ENCODE measurements at regions not wholly inside any gene's neighbourhood (a gene's known extent, or its start where the extent isn't known, plus 50 kb on each side); places are given as distances from the start of the nearest gene placed in this dataset.
"Not testable (repeated sequence)": the region's sequence is repeated elsewhere in the genome, so short reads cannot be mapped to it uniquely, and the experiment has no call there.

DNA sequence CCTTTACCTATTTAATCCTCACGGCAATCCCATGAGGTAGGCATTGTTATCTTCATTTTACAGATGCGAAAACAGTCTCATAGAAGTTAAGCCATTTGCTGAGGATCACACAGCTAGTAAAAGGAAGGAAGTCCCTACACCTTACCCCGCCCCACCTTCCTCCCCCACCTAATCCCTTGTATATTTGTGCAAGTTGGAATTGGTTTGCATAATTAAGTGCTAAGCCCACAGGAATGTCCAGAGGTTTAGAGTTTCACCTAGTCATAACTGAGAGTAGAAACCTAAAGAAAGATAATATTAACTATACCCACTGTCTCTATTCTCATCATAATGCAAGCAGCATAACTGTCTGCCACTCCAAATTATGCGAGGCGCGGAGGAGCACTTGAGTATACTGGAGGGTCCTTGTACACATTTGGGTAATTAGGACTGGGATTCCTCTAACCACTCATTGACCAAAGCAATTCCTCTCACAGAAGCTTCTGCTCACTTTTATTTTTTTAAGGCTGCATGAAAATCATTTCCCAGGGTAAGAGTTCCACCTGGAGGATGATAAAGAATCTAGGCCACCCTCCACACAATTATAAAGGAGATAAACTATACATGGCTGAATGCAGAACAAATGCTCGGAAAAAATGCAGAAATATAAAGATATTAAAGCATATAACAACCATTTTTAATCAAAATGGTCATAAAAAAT is 199.9 kb downstream of the FAM181B start:
- DNase-seq: no peak

DNA sequence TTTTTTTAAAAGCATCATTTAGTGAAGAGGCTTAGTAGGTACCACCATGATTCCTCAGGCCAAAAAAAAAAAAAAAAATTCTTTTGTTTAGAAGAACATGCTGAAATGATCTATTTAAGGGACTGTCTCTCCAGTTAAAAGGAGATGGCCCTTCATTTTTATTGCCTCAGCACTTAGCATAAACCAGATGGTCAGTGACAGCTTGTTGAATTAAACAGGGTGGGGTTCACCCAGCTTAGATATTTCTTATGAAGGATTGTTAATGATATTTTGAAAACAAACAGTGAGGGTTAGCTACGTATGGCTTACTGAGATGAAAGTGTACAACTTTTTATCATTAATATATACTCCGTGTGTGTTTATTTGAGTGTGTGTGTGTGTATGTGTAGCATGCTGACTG is 203.7 kb downstream of the FAM181B start:
- DNase-seq: no peak

DNA sequence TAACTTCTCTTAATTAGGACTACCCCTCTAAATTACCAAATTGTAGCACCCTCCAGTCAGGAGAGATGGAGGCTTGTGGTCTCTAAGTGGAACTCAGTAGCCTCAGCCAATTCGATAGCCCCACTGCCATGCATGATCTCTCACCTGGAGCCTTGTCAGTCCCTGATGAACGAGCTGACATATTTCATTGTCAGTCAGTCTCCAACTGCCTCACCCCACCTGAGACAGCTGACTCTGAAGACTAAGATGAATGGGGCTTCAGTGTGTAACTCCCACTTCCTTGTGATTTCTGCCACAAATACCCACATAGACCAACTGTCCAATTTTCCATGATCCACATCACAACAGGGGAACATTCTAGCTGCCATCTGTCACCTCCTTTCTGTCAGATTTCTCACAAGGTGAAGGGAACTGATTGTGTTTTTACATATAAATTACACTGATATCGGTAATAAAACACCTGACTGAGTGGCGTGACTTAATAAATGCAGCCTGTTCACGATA is 206.5 kb downstream of the FAM181B start:
- no peak for DNase-seq

DNA sequence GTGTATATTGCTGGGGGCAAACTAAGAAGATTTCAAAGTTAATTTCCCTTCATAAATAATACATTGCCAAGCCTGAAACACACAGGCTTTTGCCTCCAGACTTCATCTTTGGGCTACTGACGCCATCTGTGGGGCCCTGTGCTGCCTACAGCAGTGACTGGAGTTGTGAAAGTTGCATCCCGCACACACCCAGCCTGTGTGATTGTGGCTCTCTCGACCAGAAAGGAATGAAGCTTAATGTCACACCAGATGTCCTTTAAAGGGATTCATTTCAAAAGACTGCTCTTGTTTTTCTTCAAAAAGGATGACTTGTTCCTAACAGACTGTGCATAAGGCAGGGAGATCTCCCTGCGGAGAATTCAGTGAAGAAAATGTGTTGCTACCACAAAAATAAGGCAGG is 210.5 kb downstream of the FAM181B start:
- no peak for DNase-seq

DNA sequence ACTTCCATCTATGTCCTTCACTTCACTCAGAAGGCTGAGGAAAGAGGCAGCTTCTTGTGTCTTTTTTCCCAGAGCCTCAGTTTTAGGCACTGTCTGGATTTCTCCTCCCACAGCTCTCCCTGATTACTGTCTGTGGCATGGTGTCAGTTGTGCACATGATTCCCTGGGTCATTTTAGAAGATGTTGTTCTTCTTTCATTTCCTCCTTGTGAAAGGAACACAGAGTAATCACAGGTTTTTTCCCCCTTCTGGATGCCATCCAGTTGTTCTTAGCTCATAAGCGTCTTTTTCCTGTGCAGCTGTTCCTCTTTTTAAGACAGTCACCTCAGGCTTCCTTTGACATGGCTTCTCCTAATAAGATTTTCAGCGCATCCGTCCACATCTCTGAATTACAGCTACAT is 212.2 kb downstream of the FAM181B start:
- no peak for DNase-seq

DNA sequence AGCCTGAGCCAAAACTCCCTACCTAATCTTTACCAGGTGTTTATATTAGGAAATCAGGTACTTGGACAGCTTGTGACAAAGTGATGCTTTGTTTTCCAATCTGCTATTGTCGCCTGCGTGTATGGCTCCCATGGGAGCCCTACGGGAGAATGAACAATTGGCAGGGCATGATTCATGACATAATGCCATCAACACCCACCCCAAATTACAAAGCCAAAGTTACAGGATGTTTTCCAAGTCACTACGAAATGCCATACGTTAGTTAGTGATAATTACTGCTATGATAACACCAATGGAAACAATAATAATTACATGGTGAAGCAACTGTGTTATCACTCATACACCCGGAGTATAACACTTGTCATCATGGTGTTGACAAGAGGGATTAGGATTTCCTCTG is 226.4 kb downstream of the FAM181B start:
- DNase-seq: no peak

DNA sequence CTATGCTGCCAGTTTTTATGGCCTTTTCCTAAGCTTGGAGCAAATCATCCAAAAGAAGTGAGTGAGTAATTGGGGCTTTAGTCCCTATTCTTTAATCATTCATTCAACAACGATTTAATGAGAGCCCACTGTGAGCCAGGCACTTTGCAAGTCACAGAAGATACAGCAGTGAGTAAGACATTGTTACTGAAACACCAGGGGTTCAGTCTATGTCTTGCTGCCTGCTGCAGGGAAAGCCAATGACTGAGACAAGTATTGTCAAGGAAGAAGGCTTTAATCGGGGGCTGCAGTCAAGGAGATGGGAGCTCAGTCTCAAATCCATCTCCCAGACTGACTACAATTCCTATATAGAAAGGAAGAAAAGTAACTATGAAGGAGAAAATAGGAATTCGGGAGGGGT is 228.3 kb downstream of the FAM181B start:
- DNase-seq: no peak

DNA sequence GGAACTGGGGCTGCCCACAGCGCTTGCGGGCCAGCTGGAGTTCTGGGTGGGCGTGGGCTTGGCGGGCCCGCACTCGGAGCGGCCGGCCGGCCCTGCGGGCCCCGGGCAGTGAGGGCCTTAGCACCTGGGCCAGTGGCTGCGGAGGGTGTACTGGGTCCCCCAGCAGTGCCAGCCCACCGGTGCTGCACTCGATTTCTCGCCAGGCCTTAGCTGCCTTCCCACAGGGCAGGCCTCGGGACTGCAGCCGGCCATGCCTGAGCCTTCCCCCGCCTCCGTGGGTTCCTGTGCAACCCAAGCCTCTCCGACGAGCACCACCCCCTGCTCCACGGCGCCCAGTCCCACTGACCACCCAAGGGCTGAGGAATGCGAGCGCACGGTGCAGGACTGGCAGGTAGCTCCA is 232.5 kb downstream of the FAM181B start:
- not testable (repeated sequence) for DNase-seq

DNA sequence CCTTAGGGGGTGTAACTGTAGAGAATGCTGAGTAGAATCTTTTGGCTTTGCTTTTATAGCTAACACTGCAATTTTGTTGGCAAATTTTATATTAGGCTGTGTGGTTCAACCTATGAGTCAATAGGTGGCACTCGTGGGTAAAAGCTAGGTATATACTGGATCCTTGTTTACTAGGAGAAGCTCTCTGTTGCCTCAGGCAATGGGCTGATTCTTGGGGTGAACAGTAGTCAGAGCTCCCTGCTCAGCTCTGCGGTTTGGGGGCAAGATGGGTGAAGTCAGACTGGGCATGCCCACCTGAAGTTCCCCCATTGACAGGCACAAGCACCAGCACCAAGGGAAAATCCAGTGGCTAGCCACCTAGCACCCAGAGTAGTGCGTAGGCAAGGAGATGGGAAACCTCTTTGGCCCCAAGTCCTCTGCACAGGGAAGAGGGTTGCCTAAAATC is 238.7 kb downstream of the FAM181B start:
- no peak for DNase-seq

DNA sequence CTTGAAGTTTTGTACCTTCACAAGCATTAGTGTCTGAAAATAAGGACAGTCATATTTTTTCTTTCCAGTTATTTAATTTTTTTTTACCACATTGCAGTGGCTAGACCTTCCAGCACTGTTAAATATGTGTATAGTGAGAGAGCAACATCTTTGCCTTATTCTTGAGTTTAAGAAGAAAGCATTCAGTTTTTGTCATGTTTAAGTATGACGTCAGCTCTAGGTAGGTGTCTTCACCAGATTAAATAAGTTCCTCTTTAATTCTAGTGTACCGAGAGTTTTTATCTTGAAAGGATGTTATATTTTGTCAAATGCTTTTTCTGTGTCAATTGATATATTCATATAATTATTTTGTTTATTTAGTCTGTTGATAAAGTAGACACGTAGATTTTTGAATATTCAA is 258.8 kb downstream of the FAM181B start:
- DNase-seq: no peak

DNA sequence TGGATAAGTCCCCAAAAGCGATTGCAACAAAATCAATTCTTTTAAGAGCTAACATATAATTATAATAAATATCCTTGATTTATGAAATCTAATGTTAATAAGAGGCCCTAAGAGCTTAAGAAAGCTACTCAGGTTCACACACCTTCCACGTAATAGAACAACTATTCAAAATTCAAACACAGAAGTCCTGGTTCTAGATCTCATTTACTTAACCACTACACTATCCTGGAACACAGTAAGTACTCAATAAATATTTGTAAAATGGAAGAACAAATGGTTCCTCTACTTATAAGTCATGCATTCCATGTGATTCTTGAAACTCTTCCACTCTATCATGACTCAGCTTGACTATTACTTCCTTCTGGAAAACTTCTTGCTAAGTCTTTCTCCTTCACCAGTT is 268.2 kb downstream of the FAM181B start:
- DNase-seq: no peak

DNA sequence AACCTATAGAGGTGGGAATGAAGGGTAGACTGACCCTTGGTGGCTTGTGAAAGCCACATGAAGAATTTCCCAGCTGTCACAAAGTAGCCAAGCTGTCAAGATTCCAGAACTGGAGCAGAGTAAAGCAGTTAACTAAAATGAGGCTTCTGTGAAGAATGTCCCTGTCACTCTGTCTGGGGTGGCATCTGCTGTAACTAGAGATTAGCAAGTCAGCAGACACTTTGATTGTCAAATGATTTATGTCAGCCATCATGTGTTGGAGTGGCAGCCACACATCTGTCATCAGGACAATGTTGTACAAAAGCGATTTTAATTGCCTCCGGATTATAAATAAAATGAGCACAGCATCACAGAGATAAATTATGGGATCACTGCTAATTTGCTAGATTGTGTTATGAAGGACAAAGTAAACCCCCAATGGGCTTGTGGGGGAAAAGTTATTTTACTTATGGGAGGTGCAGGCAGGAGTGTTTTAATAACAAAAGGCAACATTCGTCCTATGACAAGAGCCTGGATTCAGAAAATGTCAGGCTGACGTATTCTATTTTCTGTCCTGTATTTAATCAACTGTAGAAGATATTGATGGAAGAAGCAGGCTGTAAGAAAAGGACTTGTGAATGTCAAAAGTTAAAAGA is 270.9 kb downstream of the FAM181B start:
- DNase-seq: no peak

DNA sequence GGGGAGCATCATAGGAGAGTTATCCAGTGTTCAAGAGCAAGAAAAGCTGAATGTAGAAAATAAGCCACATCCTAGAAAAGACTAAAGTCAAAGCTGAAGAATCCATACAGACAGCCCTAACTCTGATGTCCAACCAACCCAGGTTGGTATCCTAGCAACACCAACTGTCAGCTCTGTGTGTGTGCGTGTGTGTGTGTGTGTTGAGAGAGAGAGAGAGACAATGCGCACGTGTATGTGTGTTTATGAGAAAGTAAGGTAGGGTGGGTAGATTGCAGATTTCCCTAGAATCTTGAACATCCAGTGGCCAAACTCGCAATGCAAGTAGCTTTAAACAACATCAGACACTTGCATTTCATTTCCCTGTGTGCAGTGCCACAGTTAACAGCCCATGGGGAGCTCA is 274.9 kb downstream of the FAM181B start:
- DNase-seq: no peak

DNA sequence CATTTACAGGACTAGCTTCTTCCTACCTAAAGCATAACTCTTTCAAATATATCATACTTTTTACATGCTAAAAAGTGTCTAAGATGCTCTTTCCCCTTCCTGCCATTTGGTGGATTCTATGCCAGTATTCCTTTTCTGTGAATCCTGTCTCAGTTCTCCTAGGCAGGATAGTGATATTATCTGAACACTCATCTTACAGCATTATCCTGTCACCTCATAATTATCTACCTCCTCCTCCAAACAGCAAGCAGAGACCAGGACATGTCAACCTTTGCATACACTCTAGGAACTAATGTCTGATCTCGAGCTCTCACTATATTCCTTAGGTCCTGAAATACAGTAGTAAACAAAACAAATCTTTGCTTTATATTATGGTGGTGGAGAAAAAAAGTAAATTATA is 275.5 kb downstream of the FAM181B start:
- no peak for DNase-seq

DNA sequence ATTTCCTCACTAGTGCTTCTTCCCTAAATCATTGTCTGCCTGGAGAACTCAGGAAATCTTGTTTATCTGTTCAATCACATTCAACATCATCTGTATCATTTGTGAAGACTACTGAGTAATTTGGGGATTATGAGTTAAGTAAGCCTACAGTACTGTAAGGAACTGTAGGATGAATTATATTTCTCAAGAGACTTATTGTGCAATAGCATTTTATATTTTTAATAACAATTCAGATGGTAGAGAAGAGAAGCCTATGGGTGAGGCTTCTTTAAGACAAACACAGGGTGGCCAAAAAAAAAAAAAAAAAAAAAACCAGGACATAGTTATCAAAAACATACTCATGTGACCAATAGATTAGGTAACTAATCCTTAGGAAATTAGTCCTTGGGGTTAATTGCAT is 282.7 kb downstream of the FAM181B start:
- no peak for DNase-seq

DNA sequence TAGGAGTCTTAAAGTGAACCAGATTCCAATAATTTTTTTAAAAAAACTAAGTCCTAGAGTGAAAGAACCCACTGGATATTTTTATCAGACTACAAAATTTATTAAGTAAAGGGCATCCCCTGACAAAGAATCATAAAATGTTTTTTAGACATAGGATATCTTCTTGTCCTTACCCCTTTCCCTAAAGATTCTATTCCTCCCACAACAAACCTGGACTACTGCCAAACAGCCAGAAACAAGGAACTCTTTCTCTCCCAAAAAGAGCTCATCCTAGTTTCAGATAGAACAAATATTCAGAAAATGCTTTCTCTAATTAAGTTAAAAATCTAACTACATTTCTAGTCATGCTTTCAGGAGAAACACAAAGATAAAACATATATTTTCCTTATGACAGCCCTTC is 327.1 kb downstream of the FAM181B start:
- no peak for DNase-seq

DNA sequence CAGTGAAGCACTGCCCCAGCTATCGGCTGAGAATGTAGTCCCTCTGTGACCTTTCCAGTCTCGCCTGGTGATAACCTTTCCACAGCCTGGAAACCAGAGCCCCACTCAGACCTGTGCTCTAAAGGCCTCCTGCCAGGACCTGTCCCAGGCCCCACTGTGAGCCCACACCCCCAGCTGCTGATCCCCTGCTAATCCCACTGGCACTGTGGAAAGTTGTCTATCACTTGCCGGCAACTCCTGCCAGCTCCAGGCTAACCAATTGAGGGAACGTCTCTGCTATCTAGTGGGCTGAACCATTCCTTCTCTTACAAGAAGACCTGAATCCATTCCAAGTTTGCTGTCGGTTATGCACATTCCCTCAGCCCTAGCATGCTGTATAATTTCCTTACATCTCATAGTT is 328.2 kb downstream of the FAM181B start:
- DNase-seq: no peak

DNA sequence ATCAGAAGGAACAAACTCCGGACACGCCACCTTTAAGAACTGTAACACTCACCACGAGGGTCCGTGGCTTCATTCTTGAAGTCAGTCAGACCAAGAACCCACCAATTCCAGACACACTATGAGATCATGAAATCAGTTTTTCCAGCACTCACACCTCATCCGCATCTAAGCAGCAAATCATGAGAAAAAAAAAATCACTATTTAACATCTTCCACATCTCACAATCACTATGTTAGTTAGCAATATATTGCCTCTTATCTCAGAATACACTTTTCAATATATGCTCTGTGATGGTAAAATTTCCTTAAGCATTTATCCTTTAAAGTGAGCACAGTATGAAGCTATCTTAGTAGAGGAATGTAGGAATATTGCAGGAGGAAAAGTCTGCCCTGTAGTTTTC is 328.7 kb downstream of the FAM181B start:
- DNase-seq: no peak

DNA sequence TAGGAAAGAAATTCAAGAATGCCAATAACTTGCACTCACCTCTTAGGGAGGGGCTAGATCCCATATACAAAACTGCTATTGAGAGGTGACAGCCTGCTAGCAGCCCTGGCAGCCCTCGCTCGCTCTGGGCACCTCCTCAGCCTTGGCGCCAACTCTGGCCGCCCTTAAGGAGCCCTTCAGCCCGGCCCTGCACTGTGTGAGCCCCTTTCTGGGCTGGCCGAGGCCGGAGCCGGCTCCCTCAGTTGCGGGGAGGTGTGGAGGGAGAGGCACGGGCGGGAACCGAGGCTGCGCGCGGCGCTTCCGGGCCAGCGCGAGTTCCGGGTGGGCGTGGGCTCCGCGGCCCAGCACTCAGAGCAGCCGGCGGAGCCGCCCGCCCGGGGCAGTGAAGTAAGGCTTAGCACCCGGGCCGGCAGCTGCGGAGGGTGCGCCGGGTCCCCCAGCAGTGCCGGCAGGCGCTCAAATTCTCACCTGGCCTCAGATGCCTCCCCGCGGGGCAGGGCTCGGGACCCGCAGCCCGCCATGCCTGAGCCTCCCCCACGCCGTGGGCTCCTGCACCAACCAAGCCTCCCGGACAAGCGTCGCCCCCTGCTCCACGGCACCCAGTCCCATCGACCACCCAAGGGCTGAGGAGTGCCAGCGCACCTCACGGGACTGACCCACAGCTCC is 329.9 kb downstream of the FAM181B start:
- no peak for DNase-seq

DNA sequence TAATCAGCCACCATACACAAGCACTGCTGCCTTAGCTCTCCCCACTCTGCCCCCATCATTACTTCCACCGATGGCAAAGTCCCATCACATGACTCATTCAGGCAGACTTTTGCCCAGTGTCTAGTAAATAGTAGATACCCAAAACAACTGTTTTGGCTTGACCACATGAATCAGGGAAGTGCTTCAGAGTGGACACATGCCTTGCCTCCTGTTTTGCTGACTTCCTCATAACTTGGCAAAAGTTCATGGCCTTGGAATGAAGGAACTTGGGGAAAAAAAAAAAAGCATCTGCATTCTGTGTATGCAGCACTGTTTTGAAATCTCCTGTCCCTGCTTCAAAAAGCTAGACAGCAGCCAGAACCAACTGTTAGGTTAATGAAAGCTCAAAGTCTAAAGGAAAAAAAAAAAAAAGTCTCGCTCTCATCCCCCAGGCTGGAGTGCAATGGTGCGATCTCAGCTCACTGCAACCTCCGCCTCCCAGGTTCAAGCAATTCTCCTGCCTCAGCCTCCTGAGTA is 335.3 kb downstream of the FAM181B start:
- no peak for DNase-seq

DNA sequence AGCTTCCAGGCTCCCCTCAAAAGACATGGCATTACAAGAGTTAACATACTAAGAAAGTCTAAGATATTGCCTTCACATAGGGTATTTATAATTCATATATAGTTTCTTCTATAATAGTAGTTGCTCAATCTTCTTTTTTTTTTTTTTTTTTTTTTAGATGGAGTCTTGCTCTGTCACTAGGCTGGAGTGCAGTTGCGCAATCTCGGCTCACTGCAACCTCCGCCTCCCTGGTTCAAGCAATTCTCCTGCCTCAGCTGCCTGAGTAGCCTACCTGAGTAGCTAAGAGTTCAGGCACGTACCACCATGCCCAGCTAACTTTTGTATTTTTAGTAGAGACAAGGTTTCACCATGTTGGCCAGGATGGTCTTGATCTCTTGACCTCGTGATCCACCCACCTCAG is 337.0 kb downstream of the FAM181B start:
- DNase-seq: not testable (repeated sequence)

DNA sequence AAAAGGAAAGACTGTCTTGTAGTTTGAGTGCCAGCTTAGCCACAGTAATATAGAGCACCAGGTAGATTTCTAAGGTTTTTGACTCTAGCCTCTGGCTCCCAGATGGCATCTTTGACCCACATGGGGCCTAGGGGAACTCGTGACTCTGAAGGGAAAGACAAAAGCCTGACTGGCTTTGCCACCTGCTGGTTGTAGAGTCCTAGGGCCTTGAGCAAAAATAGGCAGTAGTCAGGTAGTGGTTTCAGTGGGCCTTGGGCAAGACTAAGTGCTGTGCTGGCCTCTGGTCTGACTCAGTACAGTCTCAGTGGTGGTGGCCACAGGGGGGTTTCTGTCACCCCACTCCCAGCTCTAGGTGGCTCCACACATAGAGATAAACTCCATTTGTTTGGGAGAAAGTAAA is 349.4 kb downstream of the FAM181B start:
- DNase-seq: no peak

DNA sequence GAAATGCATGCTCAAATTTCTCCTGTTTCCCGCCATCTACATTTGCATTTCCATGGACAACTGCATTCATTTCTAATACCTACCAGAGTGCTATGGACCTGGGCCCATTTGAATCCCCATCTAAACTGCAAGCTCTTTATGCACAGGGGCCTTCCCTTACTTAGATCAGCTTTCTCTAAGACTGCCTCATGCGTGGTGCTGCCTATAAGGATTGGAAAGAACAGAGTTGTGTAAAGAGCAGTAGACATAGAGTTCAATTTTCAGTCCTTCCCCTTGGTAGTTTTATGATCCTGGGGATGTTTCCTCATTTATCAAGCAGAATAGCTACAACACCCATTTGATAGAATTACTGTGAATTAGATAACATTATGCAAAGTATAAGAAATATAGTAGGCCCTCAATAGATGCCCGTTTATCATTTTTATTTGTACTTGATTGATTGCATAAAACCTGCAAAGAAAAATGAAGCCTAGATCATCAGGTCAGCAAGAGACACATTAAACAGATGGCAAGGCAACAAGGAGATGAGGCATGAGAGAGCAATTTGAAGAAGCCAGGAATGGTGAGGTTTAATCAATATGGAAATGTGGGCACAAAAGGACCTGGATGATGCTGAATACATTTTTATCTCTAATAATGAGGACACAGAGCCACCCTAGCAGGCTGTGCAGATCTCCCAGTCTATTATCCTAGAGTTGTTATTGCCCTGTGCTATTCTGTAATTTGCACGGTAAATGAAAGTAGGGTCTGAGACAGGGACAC is 359.7 kb downstream of the FAM181B start:
- DNase-seq: no peak

Measured in stimulated activated CD4-positive, alpha-beta T cell treated with anti-CD3 and anti-CD28 coated beads, Interleukin-4, amount 100 ng/mL, for 24 hours (primary cell).